ENCODE measurements at regions not wholly inside any gene's neighbourhood (a gene's known extent, or its start where the extent isn't known, plus 50 kb on each side); places are given as distances from the start of the nearest gene placed in this dataset.

DNA sequence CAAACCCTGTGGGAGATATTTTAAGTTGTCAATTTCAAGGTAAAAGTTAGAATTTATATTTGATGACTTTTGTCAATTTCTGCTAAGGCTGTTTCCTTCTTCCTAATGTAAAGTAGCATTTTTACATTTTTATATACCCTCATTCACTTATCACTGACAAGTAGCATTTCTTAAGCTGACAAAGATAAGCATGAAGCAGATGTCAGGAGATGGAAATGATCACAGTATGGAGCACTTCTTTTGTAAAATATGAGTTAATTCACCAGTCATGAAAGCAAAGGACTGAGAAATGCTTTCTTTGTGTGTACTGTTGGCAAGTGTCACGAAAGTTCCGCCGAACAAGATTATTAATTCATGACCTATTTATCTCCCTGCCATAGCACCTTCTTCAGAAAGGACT is 503.9 kb downstream of the DNAJB9 start:
- no peak overlapping the region for H2AFZ ChIP-seq (ENCODE audit: insufficient read depth, low read depth, low read length, poor library complexity, severe bottlenecking)
- intact Hi-C loops (cut with micrococcal nuclease) = no loop called here
- no peak overlapping the region for H3K27ac ChIP-seq (ENCODE audit: low read depth in 1 of 2, low read length in 2 of 2)
- H3K36me3 Mint-ChIP-seq = no peaks in the 10 kb centered on the region
- no CpG with 5 or more reads among the region's 3 CpGs for WGBS (ENCODE audit: insufficient coverage)
- no peaks in the 10 kb centered on the region for H4K20me1 ChIP-seq (ENCODE audit: insufficient read depth, low read length)
- H3K9ac ChIP-seq (ENCODE audit: insufficient read depth, low read length, poor library complexity, severe bottlenecking) = no peak overlapping the region
- H3K79me2 ChIP-seq (ENCODE audit: insufficient read depth, low read length) = no peaks in the 10 kb centered on the region
- peaks cover 0 to 8% (median 2%) of the 10 kb centered on the region in 7 donors for H3K9me3 Mint-ChIP-seq
- no peak overlapping the region for H3K4me3 Mint-ChIP-seq
- peaks cover 0 to 2% (median 1%) of the 10 kb centered on the region in 3 donors for H3K27me3 Mint-ChIP-seq (ENCODE audit: low read depth in 3 of 3)
- H3K4me2 ChIP-seq (replicated peaks; ENCODE audit: extremely low read depth, low read length, poor library complexity, severe bottlenecking) = no peak overlapping the region
- no peak overlapping the region for H3K27ac Mint-ChIP-seq
- no peak overlapping the region for H3K4me3 ChIP-seq (replicated peaks in 1 of 3; ENCODE audit: low read depth in 2 of 3, low read length in 3 of 3)
- no peaks in the 10 kb centered on the region for H3K27me3 ChIP-seq (ENCODE audit: control insufficient read depth in 2 of 2, insufficient read depth in 2 of 2, low read length in 2 of 2)
- DNase-seq = no peak
- H3K4me1 ChIP-seq (ENCODE audit: control insufficient read depth in 1 of 2, insufficient read depth in 2 of 2, low read length in 2 of 2) = no peaks in the 10 kb centered on the region
- H3K9me3 ChIP-seq (replicated peaks in 1 of 2; ENCODE audit: control insufficient read depth in 1 of 2, insufficient read depth in 1 of 2, low read length in 2 of 2) = peaks cover 6 to 20% of the 10 kb centered on the region in 2 donors
- H3K4me1 Mint-ChIP-seq = no peaks in the 10 kb centered on the region
- no peaks in the 10 kb centered on the region for H3K36me3 ChIP-seq (replicated peaks in 1 of 2; ENCODE audit: control insufficient read depth in 1 of 2, insufficient read depth in 2 of 2, low read length in 2 of 2)
- TF ChIP-seq CTCF (IDR thresholded peaks at IDR 0.05) = no peak

DNA sequence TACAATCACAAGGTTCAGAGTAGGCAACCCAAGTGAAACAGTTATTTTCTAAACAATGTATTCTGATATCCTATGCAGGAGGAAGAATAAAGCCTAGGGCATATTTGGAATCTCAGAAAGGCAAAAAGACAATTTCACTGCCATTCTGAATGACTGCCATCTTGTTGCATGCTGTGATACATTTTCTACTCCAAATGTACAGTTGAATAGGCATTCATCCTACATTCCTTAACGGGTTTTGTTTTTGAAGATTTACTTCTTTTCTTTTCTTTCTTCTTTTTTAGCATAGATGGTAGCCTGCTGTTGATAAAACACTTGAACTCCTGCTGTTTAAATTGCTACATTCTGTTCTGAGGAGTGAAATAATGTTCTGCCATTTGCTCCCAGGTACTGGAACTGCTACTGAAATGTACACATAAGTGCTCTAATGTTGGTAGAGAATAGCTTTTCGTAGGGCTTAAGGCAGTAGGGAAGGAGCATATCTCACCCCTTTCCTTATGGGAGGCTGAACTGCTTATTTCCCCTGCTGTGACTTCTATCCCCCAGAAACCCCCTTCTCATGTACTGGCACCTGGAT is 506.8 kb downstream of the DNAJB9 start:
- peaks cover 0 to 2% (median 0%) of the 10 kb centered on the region in 3 donors for H3K27me3 Mint-ChIP-seq (ENCODE audit: low read depth in 3 of 3)
- H3K4me2 ChIP-seq (replicated peaks; ENCODE audit: extremely low read depth, low read length, poor library complexity, severe bottlenecking) = no peak overlapping the region

More for the DNA sequence above, 506.8 kb downstream of the DNAJB9 start:
- no peaks in the 10 kb centered on the region for H3K36me3 ChIP-seq (replicated peaks in 1 of 2; ENCODE audit: control insufficient read depth in 1 of 2, insufficient read depth in 2 of 2, low read length in 2 of 2)
- peaks cover 3 to 18% of the 10 kb centered on the region in 2 donors for H3K9me3 ChIP-seq (replicated peaks in 1 of 2; ENCODE audit: control insufficient read depth in 1 of 2, insufficient read depth in 1 of 2, low read length in 2 of 2)
- no peaks in the 10 kb centered on the region for H4K20me1 ChIP-seq (ENCODE audit: insufficient read depth, low read length)
- H3K27ac Mint-ChIP-seq = no peak overlapping the region
- no peak overlapping the region for H2AFZ ChIP-seq (ENCODE audit: insufficient read depth, low read depth, low read length, poor library complexity, severe bottlenecking)
- H3K9ac ChIP-seq (ENCODE audit: insufficient read depth, low read length, poor library complexity, severe bottlenecking) = no peak overlapping the region
- DNase-seq = no peak
- H3K4me1 Mint-ChIP-seq = no peaks in the 10 kb centered on the region
- peaks cover 0 to 4% (median 2%) of the 10 kb centered on the region in 7 donors for H3K9me3 Mint-ChIP-seq
- no CpG with 5 or more reads among the region's 2 CpGs for WGBS (ENCODE audit: insufficient coverage)
- no peak for TF ChIP-seq CTCF (IDR thresholded peaks at IDR 0.05)
- no peaks in the 10 kb centered on the region for H3K79me2 ChIP-seq (ENCODE audit: insufficient read depth, low read length)
- no peaks in the 10 kb centered on the region for H3K27me3 ChIP-seq (ENCODE audit: control insufficient read depth in 2 of 2, insufficient read depth in 2 of 2, low read length in 2 of 2)
- no peak overlapping the region for H3K27ac ChIP-seq (ENCODE audit: low read depth in 1 of 2, low read length in 2 of 2)
- no peak overlapping the region for H3K4me3 Mint-ChIP-seq
- no peak overlapping the region for H3K4me3 ChIP-seq (replicated peaks in 1 of 3; ENCODE audit: low read depth in 2 of 3, low read length in 3 of 3)
- intact Hi-C loops (cut with micrococcal nuclease) = no loop called here
- H3K36me3 Mint-ChIP-seq = no peaks in the 10 kb centered on the region
- no peaks in the 10 kb centered on the region for H3K4me1 ChIP-seq (ENCODE audit: control insufficient read depth in 1 of 2, insufficient read depth in 2 of 2, low read length in 2 of 2)
